Activated B cell treated with CpG ODN at 0.5 μM for 24 hours (primary cell): ENCODE measurements at regions not wholly inside any gene's neighbourhood (a gene's known extent, or its start where the extent isn't known, plus 50 kb on each side); places are given as distances from the start of the nearest gene placed in this dataset.

Experiments
- ATAC-seq: fragments of 200-7000 bp; cut with Tn5 transposase; one replicate; pipeline ENCODE4 v1.10.0; 2021; ENCODE audit warnings: low read depth, mild to moderate bottlenecking, moderate library complexity
- CTCF ChIA-PET: fragments of 350-600 bp; sonication (Branson Sonifier 250); formaldehyde crosslinking; loops from one replicate; lab custom pipeline; 2021; ENCODE audit warnings: antibody characterized with exemption; lab: Charles Lee
- POLR2A ChIA-PET: fragments of 350-600 bp; sonication (Branson Sonifier 250); formaldehyde crosslinking; loops from one replicate; lab custom pipeline; 2021; ENCODE audit warnings: antibody characterized with exemption; lab: Charles Lee
- DNase-seq: peaks from one replicate; pipeline ENCODE4 v3.0.0; 2022
- H3K27ac Mint-ChIP-seq: one replicate; pipeline ENCODE4 v1.8.0; 2020; ENCODE audit warnings: mixed read lengths
- H3K27me3 Mint-ChIP-seq: one replicate; pipeline ENCODE4 v1.8.0; 2021; ENCODE audit warnings: mixed read lengths
- H3K36me3 Mint-ChIP-seq: one replicate; pipeline ENCODE4 v1.8.0; 2021; ENCODE audit warnings: low read depth, mixed read lengths
- H3K4me1 Mint-ChIP-seq: one replicate; pipeline ENCODE4 v1.8.0; 2021; ENCODE audit warnings: mixed read lengths
- H3K4me3 Mint-ChIP-seq: one replicate; pipeline ENCODE4 v1.8.0; 2020; ENCODE audit warnings: mild to moderate bottlenecking, mixed read lengths
- H3K9me3 Mint-ChIP-seq: one replicate; pipeline ENCODE4 v1.8.0; 2020; ENCODE audit warnings: mixed read lengths
- CTCF ChIP-seq: fragments of 200-600 bp; IDR thresholded peaks from one replicate; pipeline ENCODE4 v1.8.0; 2022; ENCODE audit warnings: antibody characterized with exemption, mild to moderate bottlenecking
- intact Hi-C: fragments of 100-400 bp; cut with micrococcal nuclease; formaldehyde crosslinking; loops from one replicate; pipeline ENCODE4 v1.15.1; 2024

DNA sequence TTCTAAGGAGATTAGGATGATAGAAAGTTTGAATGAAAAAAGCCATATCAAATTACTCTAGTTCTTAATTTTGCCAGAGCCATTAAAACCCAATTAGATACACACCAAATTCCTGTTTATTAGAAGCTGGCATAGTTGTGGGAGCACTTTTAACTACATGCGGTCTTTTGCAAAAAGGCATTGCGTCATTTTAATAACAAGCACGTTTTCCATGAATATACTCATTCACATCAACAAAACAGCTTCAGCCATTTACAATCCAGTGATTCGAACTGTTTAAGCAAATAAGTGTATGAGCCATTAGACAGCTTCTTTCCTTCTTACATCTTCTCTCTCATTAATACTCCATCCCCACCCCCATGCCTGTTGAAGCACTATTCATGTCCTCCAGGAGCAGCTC, 109.5 kb upstream of the EOLA2 start:
- intact Hi-C loops = no loop called here
- DNase-seq (no peak), ATAC-seq (no peak)
- Mint-ChIP-seq H3K36me3 (no peaks in the 10 kb centered on the region), H3K9me3 (no peaks in the 10 kb centered on the region), H3K27ac (no peak overlapping the region), H3K4me1 (no peaks in the 10 kb centered on the region), H3K4me3 (no peak overlapping the region), H3K27me3 (peaks cover 3% of the 10 kb centered on the region)
- TF ChIP-seq CTCF = no peak
- CTCF ChIA-PET = no interaction called here
- POLR2A ChIA-PET = no interaction called here

- no peak for TF ChIP-seq CTCF
- intact Hi-C loops = no loop called here
- no peaks in the 10 kb centered on the region for H3K9me3 Mint-ChIP-seq
- peaks cover 3% of the 10 kb centered on the region for H3K27me3 Mint-ChIP-seq
- DNase-seq = no peak
- ChIA-PET POLR2A (no interaction called here), CTCF (no interaction called here)
- H3K4me3 Mint-ChIP-seq = no peak overlapping the region
- H3K4me1 Mint-ChIP-seq = no peaks in the 10 kb centered on the region
- no peak for ATAC-seq
- H3K27ac Mint-ChIP-seq = no peak overlapping the region
- H3K36me3 Mint-ChIP-seq = no peaks in the 10 kb centered on the region
These were observed 111.4 kb upstream of the EOLA2 start for GRCh38 chrX:150049647-150050046.

GRCh38 chrX:150050387-150050786, 112.1 kb upstream of the EOLA2 start:
- H3K27ac Mint-ChIP-seq = no peak overlapping the region
- POLR2A ChIA-PET = no interaction called here
- CTCF ChIA-PET = interaction anchor here (1.1 kb wide), 1 partner anchor 13 kb away, joined by 3 read pairs; no protein-coding TSS in a partner anchor
- no peaks in the 10 kb centered on the region for H3K27me3 Mint-ChIP-seq
- no peaks in the 10 kb centered on the region for H3K9me3 Mint-ChIP-seq
- H3K36me3 Mint-ChIP-seq = no peaks in the 10 kb centered on the region
- no peaks in the 10 kb centered on the region for H3K4me1 Mint-ChIP-seq
- no peak overlapping the region for H3K4me3 Mint-ChIP-seq
- TF ChIP-seq CTCF = no peak
- ATAC-seq (no peak), DNase-seq (no peak)
- intact Hi-C loops = no loop called here

- ChIA-PET CTCF (interaction anchor here (1.1 kb wide), 1 partner anchor 13 kb away, joined by 3 read pairs; no protein-coding TSS in a partner anchor), POLR2A (no interaction called here)
- no peaks in the 10 kb centered on the region for H3K36me3 Mint-ChIP-seq
- no peak for ATAC-seq
- no peaks in the 10 kb centered on the region for H3K9me3 Mint-ChIP-seq
- intact Hi-C loops = no loop called here
- TF ChIP-seq CTCF = no peak
- no peak overlapping the region for H3K27ac Mint-ChIP-seq
- no peak for DNase-seq
- H3K27me3 Mint-ChIP-seq = no peaks in the 10 kb centered on the region
- H3K4me3 Mint-ChIP-seq = no peak overlapping the region
- no peaks in the 10 kb centered on the region for H3K4me1 Mint-ChIP-seq
These were observed 112.8 kb upstream of the EOLA2 start for GRCh38 chrX:150051096-150051495.

GRCh38 chrX:150052226-150052625, 113.9 kb upstream of the EOLA2 start:
- DNase-seq = no peak
- ATAC-seq = no peak
- TF ChIP-seq CTCF = no peak
- CTCF ChIA-PET = no interaction called here
- Mint-ChIP-seq H3K36me3 (no peaks in the 10 kb centered on the region), H3K4me1 (no peaks in the 10 kb centered on the region), H3K27me3 (no peaks in the 10 kb centered on the region), H3K4me3 (no peak overlapping the region), H3K9me3 (no peaks in the 10 kb centered on the region), H3K27ac (no peak overlapping the region)
- POLR2A ChIA-PET = no interaction called here
- intact Hi-C loops = no loop called here
